NT2/D1 (cell line): ENCODE measurements at regions not wholly inside any gene's neighbourhood (a gene's known extent, or its start where the extent isn't known, plus 50 kb on each side); places are given as distances from the start of the nearest gene placed in this dataset.

ENCODE experiments used
- SUZ12 ChIP-seq: IDR thresholded peaks from 2 replicates; pipeline ENCODE4 v1.6.1; 2011; ENCODE audit not compliant: insufficient read length, insufficient read depth; ENCODE audit errors: extremely low read depth
- YY1 ChIP-seq: IDR thresholded peaks from 2 replicates; pipeline ENCODE4 v1.6.1; 2011; ENCODE audit not compliant: insufficient read length, insufficient read depth
- ZNF274 ChIP-seq: IDR thresholded peaks from 2 replicates; pipeline ENCODE4 v1.6.1; 2011; ENCODE audit warnings: mild to moderate bottlenecking, low read depth, low read length

DNA sequence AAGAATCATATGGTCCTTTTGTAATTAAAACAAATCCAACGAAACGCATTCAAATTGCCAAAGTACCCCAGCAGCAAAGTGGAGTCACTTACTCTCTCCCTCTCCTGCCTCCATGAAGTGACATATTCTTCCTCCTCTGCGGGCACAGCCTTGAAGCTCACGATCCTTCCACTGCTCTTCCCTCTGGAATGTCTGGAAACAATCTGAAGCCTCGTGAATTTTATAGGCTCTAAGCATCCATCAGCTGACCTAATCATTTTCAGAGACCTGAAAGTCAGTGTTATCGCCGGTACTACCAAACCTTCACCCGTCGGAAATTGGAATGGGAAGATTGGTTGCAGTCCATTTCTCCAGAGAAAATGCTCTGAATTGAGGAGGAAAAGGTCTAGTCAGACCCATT lies 134.5 kb upstream of the FOXF1 start:
- TF ChIP-seq YY1 = no peak
- TF ChIP-seq SUZ12 = no peak
- TF ChIP-seq ZNF274 = no peak
